IgD-negative memory B cell (primary cell): ENCODE measurements at regions not wholly inside any gene's neighbourhood (a gene's known extent, or its start where the extent isn't known, plus 50 kb on each side); places are given as distances from the start of the nearest gene placed in this dataset.

Experiments used
- H3K27ac Mint-ChIP-seq, 3 donors: one replicate each; pipeline ENCODE4 v1.8.0; 2020 to 2022; ENCODE audit warnings: mild to moderate bottlenecking in 3 of 3, mixed read lengths in 3 of 3, moderate library complexity in 1 of 3
- H3K27me3 Mint-ChIP-seq: one replicate; pipeline ENCODE4 v1.8.0; 2021; ENCODE audit warnings: mixed read lengths
- H3K36me3 Mint-ChIP-seq: one replicate; pipeline ENCODE4 v1.8.0; 2020; ENCODE audit warnings: mild to moderate bottlenecking, mixed read lengths
- H3K4me1 Mint-ChIP-seq, 3 donors: one replicate each; pipeline ENCODE4 v1.8.0; 2020 to 2022; ENCODE audit warnings: mixed read lengths in 3 of 3, mild to moderate bottlenecking in 1 of 3
- H3K4me3 Mint-ChIP-seq, 4 donors: one replicate each; pipeline ENCODE4 v1.8.0; 2020 to 2022; ENCODE audit warnings: mild to moderate bottlenecking in 4 of 4, mixed read lengths in 4 of 4, moderate library complexity in 3 of 4
- H3K9me3 Mint-ChIP-seq, 3 donors: one replicate each; pipeline ENCODE4 v1.8.0; 2020 to 2021; ENCODE audit warnings: mixed read lengths in 3 of 3, mild to moderate bottlenecking in 1 of 3

GRCh38 chr5:120974690-120975089 is 510.6 kb downstream of the PRR16 start:
- H3K4me3 Mint-ChIP-seq = no peak overlapping the region
- H3K27ac Mint-ChIP-seq = no peak overlapping the region
- no peaks in the 10 kb centered on the region for H3K27me3 Mint-ChIP-seq
- H3K9me3 Mint-ChIP-seq = peaks cover 0 to 5% (median 4%) of the 10 kb centered on the region in 3 donors
- no peaks in the 10 kb centered on the region for H3K36me3 Mint-ChIP-seq
- H3K4me1 Mint-ChIP-seq = no peaks in the 10 kb centered on the region

GRCh38 chr5:120982351-120982750 is 518.3 kb downstream of the PRR16 start:
- Mint-ChIP-seq H3K27me3 (no peaks in the 10 kb centered on the region), H3K27ac (no peak overlapping the region), H3K36me3 (no peaks in the 10 kb centered on the region), H3K4me3 (no peak overlapping the region), H3K4me1 (no peaks in the 10 kb centered on the region), H3K9me3 (peaks cover 0 to 1% (median 0%) of the 10 kb centered on the region in 3 donors)

- Mint-ChIP-seq H3K4me3 (no peak overlapping the region), H3K9me3 (peaks cover 0 to 1% (median 0%) of the 10 kb centered on the region in 3 donors), H3K27ac (no peak overlapping the region), H3K36me3 (no peaks in the 10 kb centered on the region), H3K27me3 (no peaks in the 10 kb centered on the region), H3K4me1 (no peaks in the 10 kb centered on the region)
Observed at GRCh38 chr5:120985526-120985925, 521.4 kb downstream of the PRR16 start.

- Mint-ChIP-seq H3K4me1 (no peaks in the 10 kb centered on the region), H3K36me3 (no peaks in the 10 kb centered on the region), H3K27ac (no peak overlapping the region), H3K4me3 (no peak overlapping the region), H3K9me3 (peaks cover 0 to 2% (median 0%) of the 10 kb centered on the region in 3 donors), H3K27me3 (no peaks in the 10 kb centered on the region)
Observed at GRCh38 chr5:120988491-120988890, 524.4 kb downstream of the PRR16 start.

- Mint-ChIP-seq H3K4me1 (no peaks in the 10 kb centered on the region), H3K27ac (no peak overlapping the region), H3K36me3 (no peaks in the 10 kb centered on the region), H3K9me3 (peaks cover 0 to 1% (median 0%) of the 10 kb centered on the region in 3 donors), H3K4me3 (no peak overlapping the region), H3K27me3 (no peaks in the 10 kb centered on the region)
Observed at GRCh38 chr5:120988941-120989340, 524.8 kb downstream of the PRR16 start.

GRCh38 chr5:120991569-120991968 is 527.5 kb downstream of the PRR16 start:
- Mint-ChIP-seq H3K36me3 (no peaks in the 10 kb centered on the region), H3K27ac (no peak overlapping the region), H3K9me3 (peaks cover 0 to 1% (median 0%) of the 10 kb centered on the region in 3 donors), H3K27me3 (no peaks in the 10 kb centered on the region), H3K4me1 (no peaks in the 10 kb centered on the region), H3K4me3 (no peak overlapping the region)

GRCh38 chr5:120994112-120994511 is 530.0 kb downstream of the PRR16 start:
- no peaks in the 10 kb centered on the region for H3K27me3 Mint-ChIP-seq
- H3K9me3 Mint-ChIP-seq = peaks cover 0 to 2% (median 1%) of the 10 kb centered on the region in 3 donors
- no peak overlapping the region for H3K27ac Mint-ChIP-seq
- no peaks in the 10 kb centered on the region for H3K36me3 Mint-ChIP-seq
- no peaks in the 10 kb centered on the region for H3K4me1 Mint-ChIP-seq
- H3K4me3 Mint-ChIP-seq = no peak overlapping the region

- H3K27me3 Mint-ChIP-seq = no peaks in the 10 kb centered on the region
- H3K4me1 Mint-ChIP-seq = no peaks in the 10 kb centered on the region
- no peaks in the 10 kb centered on the region for H3K36me3 Mint-ChIP-seq
- no peak overlapping the region for H3K27ac Mint-ChIP-seq
- no peak overlapping the region for H3K4me3 Mint-ChIP-seq
- H3K9me3 Mint-ChIP-seq = peaks cover 0 to 4% (median 3%) of the 10 kb centered on the region in 3 donors
Observed at GRCh38 chr5:120999550-120999949, 535.5 kb downstream of the PRR16 start.

- Mint-ChIP-seq H3K4me3 (no peak overlapping the region), H3K4me1 (no peaks in the 10 kb centered on the region), H3K9me3 (peaks cover 0 to 4% (median 1%) of the 10 kb centered on the region in 3 donors), H3K27ac (no peak overlapping the region), H3K36me3 (no peaks in the 10 kb centered on the region), H3K27me3 (no peaks in the 10 kb centered on the region)
Observed at GRCh38 chr5:121006217-121006616, 542.1 kb downstream of the PRR16 start.

GRCh38 chr5:121008041-121008440 is 543.9 kb downstream of the PRR16 start:
- Mint-ChIP-seq H3K27ac (no peak overlapping the region), H3K9me3 (peaks cover 0 to 6% (median 1%) of the 10 kb centered on the region in 3 donors), H3K4me3 (no peak overlapping the region), H3K36me3 (no peaks in the 10 kb centered on the region), H3K4me1 (no peaks in the 10 kb centered on the region), H3K27me3 (no peaks in the 10 kb centered on the region)

- Mint-ChIP-seq H3K27me3 (no peaks in the 10 kb centered on the region), H3K36me3 (no peaks in the 10 kb centered on the region), H3K4me3 (no peak overlapping the region), H3K9me3 (peaks cover 0 to 6% (median 1%) of the 10 kb centered on the region in 3 donors), H3K27ac (no peak overlapping the region), H3K4me1 (no peaks in the 10 kb centered on the region)
Observed at GRCh38 chr5:121009058-121009457, 545.0 kb downstream of the PRR16 start.

GRCh38 chr5:121018004-121018403 is 553.9 kb downstream of the PRR16 start:
- Mint-ChIP-seq H3K27me3 (no peaks in the 10 kb centered on the region), H3K36me3 (no peaks in the 10 kb centered on the region), H3K27ac (no peak overlapping the region), H3K4me1 (no peaks in the 10 kb centered on the region), H3K9me3 (peaks cover 0 to 3% (median 2%) of the 10 kb centered on the region in 3 donors), H3K4me3 (no peak overlapping the region)

- Mint-ChIP-seq H3K4me3 (no peak overlapping the region), H3K27ac (no peak overlapping the region), H3K4me1 (no peaks in the 10 kb centered on the region), H3K9me3 (peaks cover 0 to 5% (median 2%) of the 10 kb centered on the region in 3 donors), H3K27me3 (no peaks in the 10 kb centered on the region), H3K36me3 (no peaks in the 10 kb centered on the region)
Observed at GRCh38 chr5:121019106-121019505, 555.0 kb downstream of the PRR16 start.

GRCh38 chr5:121019734-121020133 is 555.6 kb downstream of the PRR16 start:
- no peaks in the 10 kb centered on the region for H3K4me1 Mint-ChIP-seq
- H3K9me3 Mint-ChIP-seq = peaks cover 0 to 5% (median 2%) of the 10 kb centered on the region in 3 donors
- no peaks in the 10 kb centered on the region for H3K36me3 Mint-ChIP-seq
- H3K27ac Mint-ChIP-seq = no peak overlapping the region
- H3K4me3 Mint-ChIP-seq = no peak overlapping the region
- H3K27me3 Mint-ChIP-seq = no peaks in the 10 kb centered on the region

- peaks cover 0 to 5% (median 2%) of the 10 kb centered on the region in 3 donors for H3K9me3 Mint-ChIP-seq
- H3K4me1 Mint-ChIP-seq = no peaks in the 10 kb centered on the region
- H3K4me3 Mint-ChIP-seq = no peak overlapping the region
- no peak overlapping the region for H3K27ac Mint-ChIP-seq
- no peaks in the 10 kb centered on the region for H3K36me3 Mint-ChIP-seq
- H3K27me3 Mint-ChIP-seq = no peaks in the 10 kb centered on the region
Observed at GRCh38 chr5:121021681-121022080, 557.6 kb downstream of the PRR16 start.

- Mint-ChIP-seq H3K36me3 (no peaks in the 10 kb centered on the region), H3K27me3 (no peaks in the 10 kb centered on the region), H3K4me3 (no peak overlapping the region), H3K4me1 (no peaks in the 10 kb centered on the region), H3K9me3 (peaks cover 0 to 5% (median 1%) of the 10 kb centered on the region in 3 donors), H3K27ac (no peak overlapping the region)
Observed at GRCh38 chr5:121024416-121025311, 560.6 kb downstream of the PRR16 start.
